KMS-11 (cell line): ENCODE measurements at regions not wholly inside any gene's neighbourhood (a gene's known extent, or its start where the extent isn't known, plus 50 kb on each side); places are given as distances from the start of the nearest gene placed in this dataset.

Source experiments
- H2AFZ ChIP-seq: fragments of 200-600 bp; sonication (generic); 2 replicates; pipeline ENCODE4 v1.6.1; 2016; ENCODE audit warnings: antibody characterized with exemption, mixed run types, low read depth
- H3K27ac ChIP-seq: fragments of 200-600 bp; sonication (generic); 2 replicates; pipeline ENCODE4 v1.6.1; 2016; ENCODE audit warnings: mild to moderate bottlenecking, mixed run types
- H3K27me3 ChIP-seq: fragments of 200-600 bp; sonication (generic); 2 replicates; pipeline ENCODE4 v1.6.1; 2017; ENCODE audit warnings: mild to moderate bottlenecking, low read depth, mixed run types, moderate library complexity; ENCODE audit not compliant: insufficient read depth
- H3K36me3 ChIP-seq: fragments of 200-600 bp; sonication (generic); 2 replicates; pipeline ENCODE4 v1.6.1; 2017; ENCODE audit warnings: mild to moderate bottlenecking, mixed run types; ENCODE audit not compliant: insufficient read depth
- H3K4me1 ChIP-seq: fragments of 200-600 bp; sonication (generic); 2 replicates; pipeline ENCODE4 v1.6.1; 2016; ENCODE audit warnings: mild to moderate bottlenecking, low read depth, mixed run types; ENCODE audit not compliant: poor library complexity, severe bottlenecking
- H3K4me2 ChIP-seq: fragments of 200-600 bp; sonication (generic); 2 replicates; pipeline ENCODE4 v1.7.0; 2016; ENCODE audit warnings: mild to moderate bottlenecking, mixed run types
- H3K4me3 ChIP-seq: fragments of 200-600 bp; sonication (generic); IDR thresholded peaks from 2 replicates; pipeline ENCODE4 v1.6.1; 2017; ENCODE audit warnings: low read depth, low read length, mixed read lengths; ENCODE audit not compliant: insufficient read depth
- H3K79me2 ChIP-seq: fragments of 200-600 bp; sonication (generic); 2 replicates; pipeline ENCODE4 v1.6.1; 2016; ENCODE audit warnings: low read depth, mixed run types; ENCODE audit not compliant: insufficient read depth
- H3K9ac ChIP-seq: fragments of 200-600 bp; sonication (generic); 2 replicates; pipeline ENCODE4 v1.6.1; 2016; ENCODE audit warnings: mild to moderate bottlenecking, mixed run types
- H4K20me1 ChIP-seq: fragments of 200-600 bp; sonication (generic); 2 replicates; pipeline ENCODE4 v1.6.1; 2016; ENCODE audit warnings: mild to moderate bottlenecking, mixed run types; ENCODE audit not compliant: insufficient read depth
- CTCF ChIP-seq: fragments of 200-600 bp; sonication (generic); conservative IDR thresholded peaks from 2 replicates; pipeline ENCODE4 v1.6.1; 2017; ENCODE audit warnings: low read depth, mild to moderate bottlenecking, antibody characterized with exemption, low read length, moderate library complexity, mixed read lengths

GRCh38 chr5:136605638-136606037 lies 240.3 kb upstream of the TRPC7 start:
- Histone ChIP-seq H2AFZ (no peak overlapping the region), H3K79me2 (no peaks in the 10 kb centered on the region), H3K36me3 (no peaks in the 10 kb centered on the region), H3K9ac (no peak overlapping the region), H3K27ac (no peak overlapping the region), H3K4me3 (no peak overlapping the region), H4K20me1 (no peaks in the 10 kb centered on the region), H3K27me3 (no peaks in the 10 kb centered on the region), H3K4me1 (no peaks in the 10 kb centered on the region), H3K4me2 (no peak overlapping the region)
- TF ChIP-seq CTCF: no peak

- Histone ChIP-seq H3K4me2 (no peak overlapping the region), H3K9ac (no peak overlapping the region), H3K79me2 (no peaks in the 10 kb centered on the region), H2AFZ (no peak overlapping the region), H3K4me3 (no peak overlapping the region), H3K36me3 (no peaks in the 10 kb centered on the region), H3K27ac (no peak overlapping the region), H4K20me1 (no peaks in the 10 kb centered on the region), H3K4me1 (no peaks in the 10 kb centered on the region), H3K27me3 (no peaks in the 10 kb centered on the region)
- TF ChIP-seq CTCF: no peak
Measured at GRCh38 chr5:136600306-136600705, 235.0 kb upstream of the TRPC7 start.

GRCh38 chr5:136598802-136599404 lies 233.6 kb upstream of the TRPC7 start:
- no peaks in the 10 kb centered on the region for H3K79me2 ChIP-seq
- no peaks in the 10 kb centered on the region for H3K4me1 ChIP-seq
- no peaks in the 10 kb centered on the region for H3K36me3 ChIP-seq
- H3K4me2 ChIP-seq: no peak overlapping the region
- no peaks in the 10 kb centered on the region for H3K27me3 ChIP-seq
- no peak overlapping the region for H2AFZ ChIP-seq
- no peak overlapping the region for H3K4me3 ChIP-seq
- H3K9ac ChIP-seq: no peak overlapping the region
- H4K20me1 ChIP-seq: no peaks in the 10 kb centered on the region
- TF ChIP-seq CTCF: no peak
- no peak overlapping the region for H3K27ac ChIP-seq

GRCh38 chr5:136594416-136594815 lies 229.1 kb upstream of the TRPC7 start:
- Histone ChIP-seq H3K4me1 (no peaks in the 10 kb centered on the region), H3K27ac (no peak overlapping the region), H3K4me2 (no peak overlapping the region), H2AFZ (no peak overlapping the region), H3K27me3 (no peaks in the 10 kb centered on the region), H4K20me1 (no peaks in the 10 kb centered on the region), H3K9ac (no peak overlapping the region), H3K4me3 (no peak overlapping the region), H3K79me2 (no peaks in the 10 kb centered on the region), H3K36me3 (no peaks in the 10 kb centered on the region)
- TF ChIP-seq CTCF: no peak
